Epithelial cell of prostate (primary cell): ENCODE measurements at regions not wholly inside any gene's neighbourhood (a gene's known extent, or its start where the extent isn't known, plus 50 kb on each side); places are given as distances from the start of the nearest gene placed in this dataset.

Source experiments
- DNase-seq: peaks from one replicate; pipeline ENCODE4 v3.0.0-alpha.2; 2011; ENCODE audit warnings: low read depth, low spot score
- H3K27ac ChIP-seq: fragments of 450-650 bp; 2 replicates; pipeline ENCODE4 v1.5.1; 2017; ENCODE audit warnings: mild to moderate bottlenecking

DNA sequence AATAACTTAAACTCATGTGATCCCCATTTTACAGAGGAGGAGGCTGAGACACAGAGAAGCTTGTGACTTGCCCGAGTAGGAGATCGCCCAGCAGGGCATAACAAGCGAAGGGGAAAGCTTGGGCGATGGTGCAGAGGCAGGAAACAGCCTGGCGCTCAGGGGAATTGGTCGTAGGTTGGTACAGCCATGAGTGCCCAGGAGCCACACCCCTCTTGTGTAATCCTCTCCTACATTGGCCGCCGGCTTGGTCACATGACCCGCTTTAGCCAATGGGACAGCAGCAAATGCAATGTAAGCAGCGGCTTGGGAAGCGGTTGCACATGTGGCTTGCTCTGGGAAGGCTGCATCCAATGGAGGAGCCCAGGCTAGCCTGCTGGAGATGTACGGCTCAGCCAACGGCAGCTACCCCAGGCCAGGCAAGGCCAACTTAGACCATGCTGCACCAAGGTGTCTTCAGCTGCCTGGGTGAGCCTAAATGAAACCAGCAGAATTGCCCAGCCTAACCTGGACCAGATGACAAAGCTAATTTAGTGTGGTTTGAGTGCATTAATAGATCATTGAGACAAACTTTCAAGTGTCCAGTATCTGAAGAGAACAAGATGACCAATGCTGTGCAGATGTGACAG, 50.3 kb upstream of the SLC6A6 start:
- no peak for DNase-seq

More for the DNA sequence above, 50.3 kb upstream of the SLC6A6 start:
- H3K27ac ChIP-seq, result no peak overlapping the region
